CD4-positive, CD25-positive, alpha-beta regulatory T cell (primary cell): ENCODE measurements at regions not wholly inside any gene's neighbourhood (a gene's known extent, or its start where the extent isn't known, plus 50 kb on each side); places are given as distances from the start of the nearest gene placed in this dataset.

Experiments used
- ATAC-seq, 2 donors: fragments of 150-1000 bp; cut with Tn5 transposase; one replicate each; pipeline ENCODE4 v1.10.0; 2021; ENCODE audit warnings: low read depth in 2 of 2, moderate number of reproducible peaks in 2 of 2, moderate library complexity in 1 of 2
- DNase-seq, 3 donors: peaks; one replicate each; pipeline versions ENCODE4 v3.0.0 to v3.0.0-alpha.2; 2012 to 2022; ENCODE audit warnings: mixed read lengths in 1 of 3
- H3K27ac ChIP-seq: one replicate; pipeline ENCODE4 v1.7.0; 2013; ENCODE audit warnings: mild to moderate bottlenecking, low read length; ENCODE audit not compliant: insufficient read depth, poor library complexity, severe bottlenecking
- H3K27me3 ChIP-seq: one replicate; pipeline ENCODE4 v1.7.0; 2013; ENCODE audit warnings: low read length; ENCODE audit not compliant: control insufficient read depth, insufficient read depth
- H3K36me3 ChIP-seq: one replicate; pipeline ENCODE4 v1.7.0; 2013; ENCODE audit warnings: mild to moderate bottlenecking, low read length, moderate library complexity; ENCODE audit not compliant: control insufficient read depth, insufficient read depth
- H3K4me1 ChIP-seq: 2 replicates; pipeline ENCODE4 v1.7.0; 2013; ENCODE audit warnings: mild to moderate bottlenecking, low read length; ENCODE audit not compliant: insufficient read depth, control insufficient read depth, poor library complexity, severe bottlenecking
- H3K4me3 ChIP-seq: one replicate; pipeline ENCODE4 v1.7.0; 2013; ENCODE audit warnings: low read depth, mild to moderate bottlenecking, low read length, moderate library complexity
- H3K9me3 ChIP-seq, 2 experiments: 1 replicate in 1 of 2; 2 replicates in 1 of 2; pipeline ENCODE4 v1.7.0; 2013; ENCODE audit warnings: low read length in 2 of 2, mild to moderate bottlenecking in 1 of 2, moderate library complexity in 1 of 2; ENCODE audit not compliant: control insufficient read depth in 2 of 2
- H3K27ac Mint-ChIP-seq, 3 donors: one replicate each; pipeline ENCODE4 v1.8.0; 2020 to 2022; ENCODE audit warnings: mild to moderate bottlenecking in 3 of 3, mixed read lengths in 3 of 3, moderate library complexity in 2 of 3
- H3K27me3 Mint-ChIP-seq: one replicate; pipeline ENCODE4 v1.8.0; 2022; ENCODE audit warnings: mild to moderate bottlenecking, mixed read lengths
- H3K36me3 Mint-ChIP-seq: one replicate; pipeline ENCODE4 v1.8.0; 2020; ENCODE audit warnings: mixed read lengths
- H3K4me1 Mint-ChIP-seq, 4 donors: one replicate each; pipeline ENCODE4 v1.8.0; 2020 to 2022; ENCODE audit warnings: mixed read lengths in 4 of 4, mild to moderate bottlenecking in 1 of 4
- H3K4me3 Mint-ChIP-seq, 4 donors: one replicate each; pipeline ENCODE4 v1.8.0; 2020 to 2022; ENCODE audit warnings: mild to moderate bottlenecking in 4 of 4, mixed read lengths in 4 of 4, moderate library complexity in 3 of 4
- H3K9me3 Mint-ChIP-seq, 7 donors: one replicate each; pipeline ENCODE4 v1.8.0; 2020 to 2022; ENCODE audit warnings: mixed read lengths in 7 of 7, mild to moderate bottlenecking in 3 of 7, moderate library complexity in 2 of 7

DNA sequence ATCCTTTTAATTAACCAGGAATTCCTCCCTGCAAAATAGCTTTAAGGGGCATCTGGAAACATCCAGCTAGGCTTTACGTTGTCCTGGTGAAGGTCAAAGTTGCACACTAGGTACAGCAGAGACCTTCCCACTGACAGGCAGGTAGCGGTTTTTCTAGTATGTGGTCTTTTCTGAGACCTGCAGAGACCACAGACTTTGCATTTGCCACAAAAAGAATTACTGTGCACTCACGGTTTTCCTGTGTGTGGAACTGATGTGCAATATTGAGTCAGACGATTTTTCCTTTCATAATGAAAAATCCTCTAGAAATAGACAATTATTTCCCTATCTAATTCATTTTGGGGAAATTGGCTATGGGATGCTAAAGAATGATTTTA is 417.0 kb upstream of the ADAMTSL1 start:
- no peaks in the 10 kb centered on the region for H3K27me3 Mint-ChIP-seq
- Histone ChIP-seq H3K4me1 (no peaks in the 10 kb centered on the region), H3K27ac (no peak overlapping the region), H3K4me3 (no peak overlapping the region), H3K9me3 (no peaks in the 10 kb centered on the region), H3K36me3 (no peaks in the 10 kb centered on the region), H3K27me3 (no peaks in the 10 kb centered on the region)
- H3K27ac Mint-ChIP-seq: no peak overlapping the region
- H3K4me3 Mint-ChIP-seq: no peak overlapping the region
- no peak for DNase-seq
- ATAC-seq: no peak
- H3K9me3 Mint-ChIP-seq: peaks cover 0 to 3% (median 1%) of the 10 kb centered on the region in 7 donors
- H3K36me3 Mint-ChIP-seq: no peaks in the 10 kb centered on the region
- H3K4me1 Mint-ChIP-seq: no peaks in the 10 kb centered on the region

DNA sequence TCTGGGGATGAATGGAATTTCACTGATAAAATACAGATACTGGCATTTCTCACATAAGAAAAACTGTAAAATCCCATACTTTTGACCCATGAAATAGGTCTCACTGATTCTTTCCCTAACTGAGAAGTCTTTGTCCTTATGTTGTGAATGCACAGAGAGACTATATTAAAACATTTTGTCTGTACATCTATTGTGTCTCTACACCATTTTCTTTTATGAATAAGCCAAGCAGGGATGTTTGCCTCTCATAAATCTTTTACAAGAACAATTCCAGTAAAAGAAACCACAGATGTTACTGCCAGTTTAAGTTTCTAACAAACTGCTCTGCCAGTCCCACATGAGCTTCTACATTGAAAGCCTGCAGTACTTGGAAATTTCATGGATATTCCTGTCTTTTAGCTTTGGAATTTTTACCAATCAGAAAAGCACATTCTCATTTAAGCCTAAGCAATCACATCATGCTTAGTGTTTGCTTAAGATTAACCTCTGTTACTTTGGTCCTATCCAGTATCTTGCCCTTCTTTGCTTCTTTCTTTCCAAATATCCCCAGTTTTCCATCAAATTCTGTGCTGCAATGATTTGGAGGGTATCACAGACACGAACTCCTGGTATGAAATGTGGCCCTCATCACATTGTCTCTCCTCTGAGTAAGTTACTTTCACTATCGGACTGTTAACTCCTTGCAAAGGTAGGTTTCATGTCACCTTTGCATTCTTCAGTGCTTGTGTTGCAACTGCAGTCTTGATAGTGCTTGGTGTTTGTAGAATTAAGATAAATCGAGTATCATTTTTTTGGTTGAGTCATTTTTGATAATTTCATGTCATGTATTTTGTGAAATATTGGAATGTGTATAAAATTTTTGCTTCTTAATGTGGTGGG is 415.1 kb upstream of the ADAMTSL1 start:
- Histone ChIP-seq H3K9me3 (no peaks in the 10 kb centered on the region), H3K4me1 (no peaks in the 10 kb centered on the region), H3K36me3 (no peaks in the 10 kb centered on the region), H3K27ac (no peak overlapping the region), H3K27me3 (no peaks in the 10 kb centered on the region), H3K4me3 (no peak overlapping the region)
- H3K4me1 Mint-ChIP-seq: no peaks in the 10 kb centered on the region
- H3K36me3 Mint-ChIP-seq: no peaks in the 10 kb centered on the region
- H3K27ac Mint-ChIP-seq: peak overlapping the region in 1 of 3 donors; percentile 62
- H3K9me3 Mint-ChIP-seq: peaks cover 0 to 2% (median 1%) of the 10 kb centered on the region in 7 donors
- no peaks in the 10 kb centered on the region for H3K27me3 Mint-ChIP-seq
- ATAC-seq (no peak), DNase-seq (no peak)
- H3K4me3 Mint-ChIP-seq: no peak overlapping the region

- H3K4me3 ChIP-seq: no peak overlapping the region
- Mint-ChIP-seq H3K36me3 (no peaks in the 10 kb centered on the region), H3K4me1 (no peaks in the 10 kb centered on the region), H3K27ac (no peak overlapping the region), H3K27me3 (no peaks in the 10 kb centered on the region), H3K9me3 (peaks cover 0 to 2% (median 1%) of the 10 kb centered on the region in 7 donors), H3K4me3 (no peak overlapping the region)
- ATAC-seq (no peak), DNase-seq (no peak)
- H3K9me3 ChIP-seq: no peaks in the 10 kb centered on the region
- no peaks in the 10 kb centered on the region for H3K4me1 ChIP-seq
- no peak overlapping the region for H3K27ac ChIP-seq
- no peaks in the 10 kb centered on the region for H3K36me3 ChIP-seq
- H3K27me3 ChIP-seq: no peaks in the 10 kb centered on the region
Measured at GRCh38 chr9:18059447-18059846, 414.5 kb upstream of the ADAMTSL1 start.

DNA sequence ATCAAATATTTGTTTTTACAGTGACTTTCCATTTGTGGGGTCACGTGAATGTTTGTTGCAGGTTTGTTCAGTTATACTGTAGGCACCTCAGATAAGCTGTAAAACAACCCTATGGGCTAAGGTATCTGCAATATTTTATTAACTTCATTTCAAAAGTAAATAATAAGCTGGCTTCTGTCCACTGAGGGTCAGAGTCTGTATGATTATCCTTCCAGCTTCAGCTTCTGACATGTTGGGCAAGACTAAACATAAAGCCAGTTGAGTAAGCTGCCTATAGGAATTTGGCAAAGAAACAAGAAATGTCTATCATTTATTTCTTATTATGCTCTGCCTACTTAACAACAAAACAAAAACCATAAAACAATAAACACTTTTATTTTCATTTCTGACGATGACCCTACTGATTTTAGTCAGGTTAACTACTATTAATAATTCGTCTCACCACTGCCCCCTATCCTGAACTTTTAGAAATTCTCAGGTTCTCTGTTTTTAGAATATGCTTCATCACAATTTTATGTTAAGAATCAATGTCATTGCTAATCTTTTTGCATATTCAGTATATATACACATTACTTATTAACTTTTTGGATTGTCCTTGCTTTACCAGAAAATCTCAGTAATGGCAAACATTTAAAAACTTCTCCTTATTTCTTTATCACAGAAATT is 413.6 kb upstream of the ADAMTSL1 start:
- Histone ChIP-seq H3K4me1 (no peaks in the 10 kb centered on the region), H3K27ac (no peak overlapping the region), H3K4me3 (no peak overlapping the region), H3K9me3 (no peaks in the 10 kb centered on the region), H3K27me3 (no peaks in the 10 kb centered on the region), H3K36me3 (no peaks in the 10 kb centered on the region)
- ATAC-seq (no peak), DNase-seq (no peak)
- Mint-ChIP-seq H3K4me3 (no peak overlapping the region), H3K9me3 (peaks cover 0 to 3% (median 1%) of the 10 kb centered on the region in 7 donors), H3K36me3 (no peaks in the 10 kb centered on the region), H3K27me3 (no peaks in the 10 kb centered on the region), H3K27ac (no peak overlapping the region), H3K4me1 (no peaks in the 10 kb centered on the region)

- Mint-ChIP-seq H3K36me3 (no peaks in the 10 kb centered on the region), H3K27ac (no peak overlapping the region), H3K4me1 (no peaks in the 10 kb centered on the region), H3K9me3 (peaks cover 0 to 4% (median 1%) of the 10 kb centered on the region in 7 donors), H3K4me3 (no peak overlapping the region), H3K27me3 (no peaks in the 10 kb centered on the region)
- Histone ChIP-seq H3K27me3 (no peaks in the 10 kb centered on the region), H3K36me3 (no peaks in the 10 kb centered on the region), H3K4me3 (no peak overlapping the region), H3K27ac (no peak overlapping the region), H3K9me3 (no peaks in the 10 kb centered on the region), H3K4me1 (no peaks in the 10 kb centered on the region)
- DNase-seq (no peak), ATAC-seq (no peak)
Measured at GRCh38 chr9:18061332-18061731, 412.6 kb upstream of the ADAMTSL1 start.

GRCh38 chr9:18061856-18062255 is 412.1 kb upstream of the ADAMTSL1 start:
- no peaks in the 10 kb centered on the region for H3K27me3 ChIP-seq
- Mint-ChIP-seq H3K4me1 (no peaks in the 10 kb centered on the region), H3K9me3 (peaks cover 0 to 4% (median 1%) of the 10 kb centered on the region in 7 donors), H3K4me3 (no peak overlapping the region), H3K27ac (no peak overlapping the region), H3K36me3 (no peaks in the 10 kb centered on the region), H3K27me3 (no peaks in the 10 kb centered on the region)
- H3K36me3 ChIP-seq: no peaks in the 10 kb centered on the region
- no peak overlapping the region for H3K4me3 ChIP-seq
- H3K27ac ChIP-seq: no peak overlapping the region
- H3K9me3 ChIP-seq: no peaks in the 10 kb centered on the region
- H3K4me1 ChIP-seq: no peaks in the 10 kb centered on the region
- ATAC-seq (no peak), DNase-seq (no peak)

DNA sequence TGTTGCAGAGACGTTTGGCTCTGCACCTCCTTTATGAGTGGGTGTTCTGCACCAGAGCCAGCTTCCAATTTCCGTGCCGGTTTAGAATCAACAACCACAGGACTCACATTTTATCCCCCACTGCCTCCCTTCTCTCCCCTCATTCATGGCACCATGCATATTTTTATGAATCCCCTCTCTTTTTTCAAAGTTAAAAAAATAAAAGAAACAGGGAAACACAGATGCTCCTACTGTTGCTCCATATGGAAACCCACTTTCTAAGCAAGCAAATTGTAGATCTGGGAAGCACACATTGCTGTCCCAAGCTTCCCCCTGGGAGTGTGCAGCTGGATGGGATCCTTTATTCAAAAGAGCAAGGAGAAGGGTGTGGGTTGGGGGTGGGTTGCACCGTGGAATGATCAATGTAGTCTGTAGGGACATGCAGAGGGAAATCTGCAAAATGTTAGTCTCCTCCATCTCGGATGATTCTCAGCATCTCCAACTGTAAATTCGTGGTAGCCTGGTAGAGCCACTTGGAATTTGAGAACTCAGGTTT is 410.0 kb upstream of the ADAMTSL1 start:
- Mint-ChIP-seq H3K36me3 (no peaks in the 10 kb centered on the region), H3K27ac (no peak overlapping the region), H3K27me3 (no peaks in the 10 kb centered on the region), H3K4me3 (no peak overlapping the region), H3K4me1 (no peaks in the 10 kb centered on the region), H3K9me3 (peaks cover 0 to 4% (median 1%) of the 10 kb centered on the region in 7 donors)
- no peaks in the 10 kb centered on the region for H3K36me3 ChIP-seq
- no peak overlapping the region for H3K4me3 ChIP-seq
- DNase-seq: no peak
- no peak for ATAC-seq
- no peaks in the 10 kb centered on the region for H3K9me3 ChIP-seq
- no peaks in the 10 kb centered on the region for H3K27me3 ChIP-seq
- no peaks in the 10 kb centered on the region for H3K4me1 ChIP-seq
- H3K27ac ChIP-seq: no peak overlapping the region
